Neural cell (in vitro differentiated cells): ENCODE measurements at regions not wholly inside any gene's neighbourhood (a gene's known extent, or its start where the extent isn't known, plus 50 kb on each side); places are given as distances from the start of the nearest gene placed in this dataset.

ENCODE experiments used
- H2AFZ ChIP-seq: fragments of 200-600, 300-800 bp; sonication (generic), shearing (Covaris generic); 2 replicates; pipeline ENCODE4 v1.6.0; 2014; ENCODE audit warnings: low read depth, mild to moderate bottlenecking, antibody characterized with exemption, low read length, moderate library complexity
- H3F3A ChIP-seq: fragments of 200-600 bp; shearing (Covaris generic); 2 replicates; pipeline ENCODE4 v1.6.1; 2016; ENCODE audit warnings: mild to moderate bottlenecking, moderate library complexity, mixed read lengths, antibody characterized with exemption, low read length; ENCODE audit not compliant: insufficient read depth, poor library complexity, severe bottlenecking
- H3K27ac ChIP-seq: fragments of 200-600, 300-800 bp; sonication (generic), shearing (Covaris generic); 2 replicates; pipeline ENCODE4 v1.5.1; 2014; ENCODE audit warnings: mild to moderate bottlenecking, low read length, moderate library complexity
- H3K27me3 ChIP-seq: fragments of 300-800, 200-600 bp; sonication (generic), shearing (Covaris generic); 2 replicates; pipeline ENCODE4 v1.6.0; 2014; ENCODE audit warnings: mild to moderate bottlenecking, low read depth, low read length, moderate library complexity; ENCODE audit not compliant: insufficient read depth
- H3K36me3 ChIP-seq: fragments of 300-800, 200-600 bp; sonication (generic), shearing (Covaris generic); 2 replicates; pipeline ENCODE4 v1.5.1; 2014; ENCODE audit warnings: mild to moderate bottlenecking, antibody characterized with exemption, low read length, moderate library complexity; ENCODE audit not compliant: insufficient read depth
- H3K4me2 ChIP-seq: fragments of 300-800, 200-600 bp; sonication (generic), shearing (Covaris generic); 2 replicates; pipeline ENCODE4 v1.6.0; 2014; ENCODE audit warnings: mild to moderate bottlenecking, low read length
- H3K4me3 ChIP-seq: fragments of 300-800, 200-600 bp; sonication (generic), shearing (Covaris generic); 2 replicates; pipeline ENCODE4 v1.5.1; 2014; ENCODE audit warnings: mild to moderate bottlenecking, low read length, moderate library complexity
- H3K79me2 ChIP-seq: fragments of 200-600 bp; shearing (Covaris generic); replicated peaks from 2 replicates; pipeline ENCODE4 v1.6.0; 2014; ENCODE audit warnings: mild to moderate bottlenecking, low read length, moderate library complexity; ENCODE audit not compliant: insufficient read depth
- H3K9ac ChIP-seq: fragments of 300-800, 200-600 bp; sonication (generic), shearing (Covaris generic); 2 replicates; pipeline ENCODE4 v1.6.1; 2016; ENCODE audit warnings: mild to moderate bottlenecking, low read length, mixed read lengths
- H3K9me2 ChIP-seq: fragments of 200-600 bp; shearing (Covaris generic); 2 replicates; pipeline ENCODE4 v1.6.1; 2016; ENCODE audit warnings: mild to moderate bottlenecking, low read length, mixed read lengths; ENCODE audit not compliant: insufficient read depth
- H3K9me3 ChIP-seq: fragments of 200-600, 300-800 bp; sonication (generic), shearing (Covaris generic); 2 replicates; pipeline ENCODE4 v1.6.1; 2016; ENCODE audit warnings: mild to moderate bottlenecking, mixed run types, low read length, moderate library complexity, mixed read lengths
- H4K20me1 ChIP-seq: fragments of 200-600 bp; shearing (Covaris generic); 2 replicates; pipeline ENCODE4 v1.6.1; 2016; ENCODE audit warnings: mild to moderate bottlenecking, mixed run types; ENCODE audit not compliant: insufficient read depth
- EP300 ChIP-seq: fragments of 450-650 bp; conservative IDR thresholded peaks from 2 replicates; pipeline ENCODE4 v1.6.1; 2014; ENCODE audit warnings: antibody characterized with exemption, mild to moderate bottlenecking, moderate library complexity; ENCODE audit not compliant: poor library complexity, severe bottlenecking
- EZH2 ChIP-seq: fragments of 200-600, 300-800 bp; shearing (Covaris generic), sonication (generic); IDR thresholded peaks from 2 replicates; pipeline ENCODE4 v1.6.1; 2014; ENCODE audit warnings: antibody characterized with exemption, low read length, borderline replicate concordance, mild to moderate bottlenecking; ENCODE audit not compliant: insufficient read depth, poor library complexity, severe bottlenecking
- MXI1 ChIP-seq: fragments of 450-650 bp; conservative IDR thresholded peaks from 2 replicates; pipeline ENCODE4 v1.6.1; 2014; ENCODE audit warnings: antibody characterized with exemption, mild to moderate bottlenecking; ENCODE audit not compliant: poor library complexity, severe bottlenecking
- POLR2AphosphoS5 ChIP-seq: IDR thresholded peaks from 2 replicates; pipeline ENCODE4 v1.6.1; 2012
- RAD21 ChIP-seq: fragments of 450-650 bp; conservative IDR thresholded peaks from 2 replicates; pipeline ENCODE4 v1.6.1; 2014; ENCODE audit warnings: antibody characterized with exemption, mild to moderate bottlenecking, moderate library complexity
- SMC3 ChIP-seq: fragments of 450-650 bp; conservative IDR thresholded peaks from 2 replicates; pipeline ENCODE4 v1.6.1; 2014; ENCODE audit warnings: antibody characterized with exemption, mild to moderate bottlenecking, moderate library complexity; ENCODE audit not compliant: poor library complexity
- TAF1 ChIP-seq: IDR thresholded peaks from 2 replicates; pipeline ENCODE4 v1.6.1; 2012; ENCODE audit warnings: low read depth
- TF ChIP-seq, protein P1 (sequence below): IDR thresholded peaks from 2 replicates; pipeline ENCODE4 v1.6.1; 2012; ENCODE audit warnings: borderline replicate concordance
- TF ChIP-seq, protein P2 (sequence below): fragments of 450-650 bp; IDR thresholded peaks from 2 replicates; pipeline ENCODE4 v1.5.1; 2014; ENCODE audit warnings: antibody characterized with exemption, mild to moderate bottlenecking, moderate library complexity; ENCODE audit not compliant: poor library complexity, severe bottlenecking

DNA sequence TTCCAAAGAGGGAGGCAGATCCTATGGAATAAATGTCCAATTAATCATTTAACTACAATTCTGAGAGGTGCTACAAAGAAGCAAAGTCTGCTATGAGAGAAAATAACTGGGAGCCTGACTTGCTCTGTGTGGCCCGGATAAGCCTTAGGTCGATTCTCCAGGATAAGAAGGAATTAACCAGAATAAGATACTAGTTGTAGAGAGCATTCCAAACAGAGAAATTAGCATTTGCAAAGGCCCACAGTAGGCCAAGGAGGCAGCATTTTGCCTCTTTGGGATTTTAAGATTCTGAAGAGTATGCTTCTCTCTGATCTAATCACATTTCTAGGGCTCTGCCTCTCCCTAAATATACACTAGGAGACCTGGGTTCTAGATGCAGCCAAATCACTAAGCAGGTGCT lies 113.7 kb downstream of the SNX19 start:
- H3K9me2 ChIP-seq = no peaks in the 10 kb centered on the region
- no peak overlapping the region for H3K9ac ChIP-seq
- H3K79me2 ChIP-seq = no peaks in the 10 kb centered on the region
- H3K9me3 ChIP-seq = no peaks in the 10 kb centered on the region
- TF ChIP-seq MXI1 = no peak
- TF ChIP-seq EP300 = no peak
- TF ChIP-seq EZH2 = no peak
- TF ChIP-seq TAF1 = no peak
- TF ChIP-seq RAD21 = no peak
- TF ChIP-seq, protein P1, sequence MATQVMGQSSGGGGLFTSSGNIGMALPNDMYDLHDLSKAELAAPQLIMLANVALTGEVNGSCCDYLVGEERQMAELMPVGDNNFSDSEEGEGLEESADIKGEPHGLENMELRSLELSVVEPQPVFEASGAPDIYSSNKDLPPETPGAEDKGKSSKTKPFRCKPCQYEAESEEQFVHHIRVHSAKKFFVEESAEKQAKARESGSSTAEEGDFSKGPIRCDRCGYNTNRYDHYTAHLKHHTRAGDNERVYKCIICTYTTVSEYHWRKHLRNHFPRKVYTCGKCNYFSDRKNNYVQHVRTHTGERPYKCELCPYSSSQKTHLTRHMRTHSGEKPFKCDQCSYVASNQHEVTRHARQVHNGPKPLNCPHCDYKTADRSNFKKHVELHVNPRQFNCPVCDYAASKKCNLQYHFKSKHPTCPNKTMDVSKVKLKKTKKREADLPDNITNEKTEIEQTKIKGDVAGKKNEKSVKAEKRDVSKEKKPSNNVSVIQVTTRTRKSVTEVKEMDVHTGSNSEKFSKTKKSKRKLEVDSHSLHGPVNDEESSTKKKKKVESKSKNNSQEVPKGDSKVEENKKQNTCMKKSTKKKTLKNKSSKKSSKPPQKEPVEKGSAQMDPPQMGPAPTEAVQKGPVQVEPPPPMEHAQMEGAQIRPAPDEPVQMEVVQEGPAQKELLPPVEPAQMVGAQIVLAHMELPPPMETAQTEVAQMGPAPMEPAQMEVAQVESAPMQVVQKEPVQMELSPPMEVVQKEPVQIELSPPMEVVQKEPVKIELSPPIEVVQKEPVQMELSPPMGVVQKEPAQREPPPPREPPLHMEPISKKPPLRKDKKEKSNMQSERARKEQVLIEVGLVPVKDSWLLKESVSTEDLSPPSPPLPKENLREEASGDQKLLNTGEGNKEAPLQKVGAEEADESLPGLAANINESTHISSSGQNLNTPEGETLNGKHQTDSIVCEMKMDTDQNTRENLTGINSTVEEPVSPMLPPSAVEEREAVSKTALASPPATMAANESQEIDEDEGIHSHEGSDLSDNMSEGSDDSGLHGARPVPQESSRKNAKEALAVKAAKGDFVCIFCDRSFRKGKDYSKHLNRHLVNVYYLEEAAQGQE = no peak
- no peak overlapping the region for H3K4me2 ChIP-seq
- H3F3A ChIP-seq = no peaks in the 10 kb centered on the region
- no peaks in the 10 kb centered on the region for H3K27me3 ChIP-seq
- no peak overlapping the region for H3K27ac ChIP-seq
- no peaks in the 10 kb centered on the region for H4K20me1 ChIP-seq
- H2AFZ ChIP-seq = no peak overlapping the region
- no peak overlapping the region for H3K4me3 ChIP-seq
- H3K36me3 ChIP-seq = no peaks in the 10 kb centered on the region

DNA sequence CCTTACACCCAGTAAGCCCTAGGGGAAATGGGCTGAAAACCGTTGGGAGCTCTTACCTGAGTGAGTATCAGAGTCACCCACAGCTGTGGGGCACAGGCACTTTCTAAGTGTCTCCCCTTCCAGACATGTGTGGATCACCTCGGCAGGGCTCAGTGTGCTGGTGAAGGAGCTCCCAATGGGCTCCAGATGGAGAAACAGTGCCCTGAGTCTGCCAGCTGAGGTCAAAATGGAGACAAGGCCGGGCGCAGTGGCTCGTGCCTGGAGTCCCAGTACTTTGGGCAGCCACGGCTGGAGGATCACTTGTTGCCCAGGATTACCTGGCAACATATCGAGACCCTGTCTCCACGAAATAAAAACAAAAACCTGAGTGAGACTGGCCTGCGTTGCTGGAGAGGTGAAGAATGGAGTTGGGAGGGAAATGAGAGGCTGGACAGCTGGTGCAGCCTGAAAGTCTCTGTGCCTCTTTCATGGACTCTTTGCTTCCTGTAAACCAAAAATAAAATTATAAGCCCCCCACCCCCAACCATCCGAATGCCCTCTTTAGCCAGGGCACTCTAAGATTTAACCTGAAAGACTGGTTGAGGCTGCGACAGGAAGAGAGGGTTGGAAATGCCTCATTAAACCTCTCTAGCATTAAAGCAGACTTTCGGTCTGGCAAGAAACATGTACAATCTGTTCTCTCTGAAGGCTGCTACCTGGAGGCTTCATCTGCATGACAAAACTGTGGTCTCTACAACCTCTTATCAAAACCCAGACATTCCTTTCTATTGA lies 111.8 kb downstream of the SNX19 start:
- H3K9me3 ChIP-seq = no peaks in the 10 kb centered on the region
- no peaks in the 10 kb centered on the region for H3K27me3 ChIP-seq
- no peaks in the 10 kb centered on the region for H3K79me2 ChIP-seq
- H4K20me1 ChIP-seq = no peaks in the 10 kb centered on the region
- H3F3A ChIP-seq = no peaks in the 10 kb centered on the region
- H3K36me3 ChIP-seq = no peaks in the 10 kb centered on the region
- no peak overlapping the region for H3K4me3 ChIP-seq
- H2AFZ ChIP-seq = no peak overlapping the region
- H3K4me2 ChIP-seq = no peak overlapping the region
- H3K27ac ChIP-seq = no peak overlapping the region
- H3K9ac ChIP-seq = no peak overlapping the region
- H3K9me2 ChIP-seq = no peaks in the 10 kb centered on the region
- TF ChIP-seq, protein P1 = no peak
- no peak for TF ChIP-seq EP300
- TF ChIP-seq EZH2 = no peak
- no peak for TF ChIP-seq TAF1
- TF ChIP-seq, protein P2, sequence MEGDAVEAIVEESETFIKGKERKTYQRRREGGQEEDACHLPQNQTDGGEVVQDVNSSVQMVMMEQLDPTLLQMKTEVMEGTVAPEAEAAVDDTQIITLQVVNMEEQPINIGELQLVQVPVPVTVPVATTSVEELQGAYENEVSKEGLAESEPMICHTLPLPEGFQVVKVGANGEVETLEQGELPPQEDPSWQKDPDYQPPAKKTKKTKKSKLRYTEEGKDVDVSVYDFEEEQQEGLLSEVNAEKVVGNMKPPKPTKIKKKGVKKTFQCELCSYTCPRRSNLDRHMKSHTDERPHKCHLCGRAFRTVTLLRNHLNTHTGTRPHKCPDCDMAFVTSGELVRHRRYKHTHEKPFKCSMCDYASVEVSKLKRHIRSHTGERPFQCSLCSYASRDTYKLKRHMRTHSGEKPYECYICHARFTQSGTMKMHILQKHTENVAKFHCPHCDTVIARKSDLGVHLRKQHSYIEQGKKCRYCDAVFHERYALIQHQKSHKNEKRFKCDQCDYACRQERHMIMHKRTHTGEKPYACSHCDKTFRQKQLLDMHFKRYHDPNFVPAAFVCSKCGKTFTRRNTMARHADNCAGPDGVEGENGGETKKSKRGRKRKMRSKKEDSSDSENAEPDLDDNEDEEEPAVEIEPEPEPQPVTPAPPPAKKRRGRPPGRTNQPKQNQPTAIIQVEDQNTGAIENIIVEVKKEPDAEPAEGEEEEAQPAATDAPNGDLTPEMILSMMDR = no peak
- no peak for TF ChIP-seq POLR2AphosphoS5
- TF ChIP-seq SMC3 = no peak
- TF ChIP-seq RAD21 = no peak
- no peak for TF ChIP-seq MXI1
